Ecto neural progenitor cell (in vitro differentiated cells): ENCODE measurements at regions not wholly inside any gene's neighbourhood (a gene's known extent, or its start where the extent isn't known, plus 50 kb on each side); places are given as distances from the start of the nearest gene placed in this dataset.
"Not testable (repeated sequence)": the region's sequence is repeated elsewhere in the genome, so short reads cannot be mapped to it uniquely, and the experiment has no call there.

Source experiments
- DNase-seq: peaks from one replicate; pipeline ENCODE4 v3.0.0-alpha.2; 2018; ENCODE audit warnings: low spot score

- no peak for DNase-seq
Measured at GRCh38 chr12:88816201-88816600, 235.9 kb upstream of the KITLG start.

GRCh38 chr12:88814779-88815178 is 234.5 kb upstream of the KITLG start:
- no peak for DNase-seq

- no peak for DNase-seq
Measured at GRCh38 chr12:88812610-88813009, 232.3 kb upstream of the KITLG start.

DNA sequence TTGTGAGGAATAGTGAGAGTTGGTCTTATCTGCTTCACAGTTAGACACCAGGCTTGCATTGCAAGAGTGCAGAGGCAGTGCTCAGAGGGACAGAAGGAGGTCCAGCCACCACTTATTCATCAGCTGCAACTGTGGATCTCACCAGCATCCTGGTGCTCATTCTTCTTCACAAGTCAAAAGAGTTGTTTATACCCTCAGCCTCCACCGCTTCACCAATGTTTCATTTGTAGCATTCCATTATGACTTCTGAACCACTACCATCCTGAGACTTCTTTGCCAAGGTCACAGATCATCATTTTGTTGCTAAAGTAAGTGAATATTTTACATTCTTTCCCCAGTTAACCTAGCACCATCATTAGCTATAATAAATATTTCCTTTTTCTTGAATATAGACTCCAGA is 230.5 kb upstream of the KITLG start:
- no peak for DNase-seq

- not testable (repeated sequence) for DNase-seq
Measured at GRCh38 chr12:88809841-88810240, 229.6 kb upstream of the KITLG start.

DNA sequence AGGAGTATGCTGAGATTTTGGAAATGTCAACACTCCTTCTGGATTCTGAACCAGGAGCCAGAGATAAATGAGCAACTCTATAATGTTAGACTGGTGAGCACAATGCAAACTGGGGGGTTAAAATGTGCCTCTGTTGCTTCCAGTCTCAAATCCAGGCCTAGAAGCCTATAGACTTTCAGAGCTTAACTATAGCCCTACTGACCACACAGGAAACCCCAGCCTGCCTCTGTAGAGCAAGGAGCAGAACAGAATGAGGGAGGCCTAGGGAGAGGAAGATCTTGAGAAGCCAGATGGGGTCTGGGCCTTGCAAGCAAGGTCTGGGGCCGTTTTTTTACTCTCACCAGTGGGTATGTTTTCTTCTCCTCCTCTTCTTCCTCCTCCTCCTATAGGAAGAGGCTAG is 225.4 kb upstream of the KITLG start:
- no peak for DNase-seq

DNA sequence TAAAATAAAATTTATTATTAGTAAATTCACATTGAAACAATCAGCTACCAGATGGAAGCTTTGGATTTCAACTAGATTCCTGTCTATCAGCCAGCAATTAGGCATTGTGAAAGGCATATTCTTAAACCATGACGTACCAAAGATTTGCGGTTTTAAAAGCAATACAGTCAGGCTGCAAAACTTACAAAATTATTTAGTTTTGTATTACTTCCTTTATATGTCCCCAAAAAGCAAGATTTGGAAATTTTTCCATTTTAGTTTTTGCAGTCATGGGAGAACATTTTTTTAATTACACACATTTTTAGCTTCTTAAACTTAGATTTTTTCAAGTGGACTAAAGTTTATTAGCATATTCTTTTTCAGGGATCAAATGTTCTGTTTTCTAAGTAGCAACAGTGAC is 225.0 kb upstream of the KITLG start:
- DNase-seq: no peak

DNA sequence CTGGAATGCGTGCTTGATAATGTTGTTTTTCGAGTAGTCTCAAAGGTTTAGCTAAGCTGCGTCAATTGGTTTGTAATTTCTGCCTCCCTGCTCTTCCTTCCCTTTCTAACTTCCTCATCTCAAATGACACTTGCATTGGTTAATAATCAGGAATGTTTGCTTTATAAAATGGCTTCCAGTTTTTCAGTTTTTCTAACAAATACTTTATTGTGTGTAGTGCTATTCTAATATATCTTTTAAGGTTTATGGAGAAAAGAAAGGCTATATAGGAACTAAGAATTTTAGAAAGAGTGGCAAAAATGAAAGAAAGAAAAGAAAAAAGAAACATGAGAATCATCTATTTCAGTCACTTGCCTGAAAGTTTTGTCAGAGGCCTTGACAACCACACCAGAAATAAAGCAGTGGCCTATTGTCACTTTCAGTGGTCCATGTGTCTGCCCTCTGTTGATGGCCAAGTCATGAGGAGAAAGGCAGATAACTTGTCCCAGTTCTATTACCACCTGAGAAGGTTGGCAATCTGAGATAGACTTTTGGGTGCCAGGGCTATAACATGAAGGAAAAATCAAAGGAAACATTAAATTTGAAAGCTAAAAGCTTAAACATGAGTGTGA is 221.9 kb upstream of the KITLG start:
- no peak for DNase-seq

GRCh38 chr12:88801227-88802095 is 221.2 kb upstream of the KITLG start:
- DNase-seq: no peak

DNA sequence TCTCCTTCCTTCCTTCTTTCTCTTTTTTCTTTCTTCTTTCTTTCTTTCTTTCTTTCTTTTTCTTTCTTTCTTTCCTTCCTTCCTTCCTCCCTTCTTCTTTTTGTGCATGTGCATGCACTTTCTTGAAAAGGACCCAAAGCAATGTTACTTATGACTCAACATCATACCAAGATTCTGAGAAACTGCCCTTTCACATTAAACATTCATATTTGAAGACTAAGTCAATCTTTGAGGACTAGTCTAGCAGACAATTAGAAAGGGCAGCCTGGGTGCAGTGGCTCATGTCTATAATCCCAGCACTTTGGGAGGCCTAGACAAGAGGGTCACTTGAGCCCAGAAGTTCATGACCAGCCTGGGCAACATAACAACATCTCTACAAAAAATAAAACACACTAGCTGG is 212.8 kb upstream of the KITLG start:
- DNase-seq: no peak

- no peak for DNase-seq
Measured at GRCh38 chr12:88790231-88790630, 210.0 kb upstream of the KITLG start.

DNA sequence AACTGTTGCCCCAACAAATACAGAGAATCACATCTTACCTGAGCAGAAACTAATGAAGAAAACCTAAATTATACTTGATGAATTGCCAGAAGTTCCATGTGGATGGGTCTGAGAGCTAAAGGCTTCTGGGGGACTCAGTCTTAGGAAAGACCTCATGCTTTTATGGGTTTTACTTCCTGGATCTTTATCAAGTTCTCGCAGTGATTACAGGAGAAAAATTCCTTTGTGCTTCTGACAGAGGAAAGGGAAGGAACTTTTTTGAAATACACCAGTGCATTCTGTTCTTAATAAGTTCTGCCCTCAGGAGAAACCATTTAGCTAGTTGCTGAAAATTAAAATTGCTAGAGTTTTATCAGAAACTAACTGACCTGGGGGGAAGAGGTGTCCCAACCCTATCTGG is 203.9 kb upstream of the KITLG start:
- no peak for DNase-seq

DNA sequence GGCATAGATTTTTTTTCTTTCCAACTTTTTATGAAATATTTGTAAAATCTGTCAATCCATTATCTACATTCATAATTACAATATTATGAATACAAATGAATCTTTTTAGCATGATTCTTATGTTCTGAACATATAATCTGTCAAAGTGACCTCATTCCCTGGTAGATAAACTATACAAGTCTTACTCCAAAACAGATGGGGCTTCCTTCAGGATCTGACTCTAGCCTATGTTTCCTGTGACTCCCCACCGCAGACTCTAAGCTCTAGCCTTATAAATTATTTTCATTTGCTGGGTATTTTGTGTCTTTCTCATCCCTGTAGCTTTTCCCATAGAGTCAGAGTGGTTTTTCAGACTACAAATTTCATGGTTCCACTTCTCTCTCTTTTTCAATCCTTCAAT is 202.1 kb upstream of the KITLG start:
- no peak for DNase-seq

DNA sequence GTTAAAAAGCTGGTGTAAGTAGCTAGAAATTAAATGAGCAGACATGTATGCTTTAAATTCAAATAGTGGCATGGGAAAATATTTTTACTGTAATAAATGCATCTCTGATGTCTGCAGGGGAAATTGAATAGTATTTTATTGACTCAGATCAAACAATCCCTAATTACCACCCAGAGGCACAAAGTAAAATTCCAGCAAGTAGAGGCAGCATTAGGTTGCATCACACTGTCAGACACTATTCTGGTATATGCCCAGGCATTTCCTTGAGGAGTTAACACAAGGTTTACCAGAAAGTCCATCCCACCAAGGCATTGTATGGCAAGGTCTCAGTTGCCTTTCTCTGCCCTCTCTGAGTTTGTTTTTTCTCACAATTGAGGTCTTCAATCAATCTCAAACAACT is 201.6 kb upstream of the KITLG start:
- no peak for DNase-seq

GRCh38 chr12:88778064-88778463 is 197.8 kb upstream of the KITLG start:
- DNase-seq: no peak

GRCh38 chr12:88775742-88776151 is 195.5 kb upstream of the KITLG start:
- DNase-seq: no peak

GRCh38 chr12:88767699-88768098 is 187.4 kb upstream of the KITLG start:
- DNase-seq: no peak

GRCh38 chr12:88764781-88765480 is 184.7 kb upstream of the KITLG start:
- no peak for DNase-seq

DNA sequence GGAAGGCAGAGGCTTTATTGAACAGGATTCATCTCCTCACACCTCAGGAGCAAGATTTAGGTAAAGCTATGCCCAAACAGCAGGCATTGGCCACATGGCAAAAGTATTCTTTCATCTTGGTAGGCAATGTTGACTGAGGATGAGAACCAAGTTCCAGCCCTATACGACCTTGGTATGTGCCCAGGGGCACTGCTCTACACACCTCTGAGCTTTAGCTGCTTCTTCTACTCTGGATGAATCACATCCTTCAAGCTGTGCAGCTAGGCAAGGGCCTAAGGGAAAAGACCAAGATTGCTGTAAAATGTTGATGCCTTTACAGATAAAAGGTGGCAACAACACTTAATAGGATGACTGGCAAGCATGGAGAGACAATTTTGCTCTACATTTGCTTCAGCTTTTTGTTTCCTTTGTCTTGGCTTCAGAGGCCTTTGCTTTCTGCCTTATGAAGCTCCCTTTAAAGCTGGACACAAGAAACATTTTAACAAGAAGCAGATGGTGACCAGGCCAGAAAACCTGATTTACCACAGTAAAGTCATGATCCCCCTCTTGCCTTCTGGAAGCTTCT is 183.3 kb upstream of the KITLG start:
- no peak for DNase-seq

DNA sequence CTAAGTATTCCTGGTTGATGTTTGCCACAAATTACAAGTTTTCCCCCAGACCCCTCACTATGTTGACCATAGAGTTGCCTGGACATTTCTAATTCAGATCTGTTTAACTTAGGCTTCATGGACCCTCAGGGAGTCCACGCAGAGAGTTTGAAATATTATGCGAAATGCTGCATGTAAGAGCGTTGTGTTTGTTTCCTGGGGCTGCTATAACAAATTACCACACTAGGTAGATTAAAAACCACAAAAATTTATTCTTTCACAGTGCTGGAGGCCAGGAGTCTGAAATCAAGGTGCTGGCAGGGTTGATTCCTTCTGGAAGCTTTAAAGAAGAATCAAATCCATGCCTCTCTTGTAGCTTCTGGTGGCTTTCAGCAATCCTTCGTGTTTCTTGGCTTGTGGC is 177.9 kb upstream of the KITLG start:
- no peak for DNase-seq

DNA sequence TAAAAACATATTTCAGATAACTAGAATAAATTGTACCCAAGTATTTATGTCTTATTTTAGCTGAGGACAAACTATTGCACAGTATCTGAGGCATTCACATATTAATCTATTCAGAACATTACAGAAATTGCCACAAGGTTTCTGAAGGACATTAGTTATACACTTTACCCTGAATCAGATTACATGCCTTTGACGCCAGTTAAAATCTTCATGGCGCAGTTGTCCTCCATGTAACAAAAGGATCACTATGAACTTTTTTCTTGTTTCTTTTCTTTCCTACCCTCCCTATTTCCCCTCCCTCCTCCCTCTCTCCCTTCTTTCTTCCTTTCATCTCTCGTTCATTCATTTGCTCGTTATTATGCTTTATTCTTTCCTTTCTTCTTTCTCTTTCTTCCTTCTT is 176.6 kb upstream of the KITLG start:
- DNase-seq: no peak

DNA sequence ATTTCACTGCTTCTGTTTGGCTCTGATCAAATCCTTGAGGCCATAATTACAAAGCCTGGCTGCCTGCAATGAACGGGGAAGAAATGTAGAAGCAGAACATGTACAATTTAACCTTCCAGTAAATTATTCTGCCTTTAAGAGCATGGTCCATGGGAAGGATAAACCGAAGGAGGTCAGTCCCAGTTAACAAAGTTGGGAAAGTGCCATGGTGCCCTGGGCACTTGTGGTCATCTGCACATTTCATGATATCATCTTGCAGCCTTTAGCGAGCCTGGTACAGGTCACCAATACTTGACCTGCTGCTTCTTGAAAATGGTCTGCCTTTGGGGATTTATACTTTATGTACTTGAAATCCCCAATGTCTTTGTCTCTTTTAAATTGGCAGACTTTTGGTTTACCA is 175.9 kb upstream of the KITLG start:
- no peak for DNase-seq

GRCh38 chr12:88753707-88754106 is 173.4 kb upstream of the KITLG start:
- DNase-seq: no peak
